Karpas-422 (cell line): ENCODE measurements at regions not wholly inside any gene's neighbourhood (a gene's known extent, or its start where the extent isn't known, plus 50 kb on each side); places are given as distances from the start of the nearest gene placed in this dataset.
A peak's percentile ranks its signal among the peaks of the same experiment; 100 is the strongest.

ENCODE experiments used
- DNase-seq: peaks from one replicate; pipeline ENCODE4 v3.0.0-alpha.2; 2015
- H2AFZ ChIP-seq: fragments of 200-600 bp; sonication (generic); 2 replicates; pipeline ENCODE4 v1.6.1; 2014; ENCODE audit warnings: antibody characterized with exemption, low read length, mixed read lengths
- H3K27ac ChIP-seq: fragments of 200-600 bp; sonication (generic); 2 replicates; pipeline ENCODE4 v1.5.1; 2014; ENCODE audit warnings: mild to moderate bottlenecking, low read length, moderate library complexity
- H3K27me3 ChIP-seq: fragments of 200-600 bp; sonication (generic); 2 replicates; pipeline ENCODE4 v1.6.1; 2014; ENCODE audit warnings: low read length, mixed read lengths
- H3K36me3 ChIP-seq: fragments of 200-600 bp; sonication (generic); 2 replicates; pipeline ENCODE4 v1.6.1; 2014; ENCODE audit warnings: low read length, mixed read lengths; ENCODE audit not compliant: insufficient read depth
- H3K4me1 ChIP-seq: fragments of 200-600 bp; sonication (generic); 2 replicates; pipeline ENCODE4 v1.6.1; 2014; ENCODE audit warnings: mild to moderate bottlenecking, low read length, mixed read lengths
- H3K4me2 ChIP-seq: fragments of 200-600 bp; sonication (generic); 2 replicates; pipeline ENCODE4 v1.6.1; 2014; ENCODE audit warnings: low read length, low read depth, mild to moderate bottlenecking; ENCODE audit not compliant: poor library complexity, severe bottlenecking
- H3K4me3 ChIP-seq: fragments of 200-600 bp; sonication (generic); 2 replicates; pipeline ENCODE4 v1.5.1; 2014; ENCODE audit warnings: mild to moderate bottlenecking, antibody characterized with exemption, low read length, mixed read lengths
- H3K79me2 ChIP-seq: fragments of 200-600 bp; sonication (generic); 2 replicates; pipeline ENCODE4 v1.6.1; 2014; ENCODE audit warnings: mild to moderate bottlenecking, low read length, mixed read lengths
- H3K9ac ChIP-seq: fragments of 200-600 bp; sonication (generic); 2 replicates; pipeline ENCODE4 v1.6.0; 2014; ENCODE audit warnings: low read length
- H3K9me2 ChIP-seq: fragments of 200-600 bp; sonication (generic), shearing (Covaris generic); replicated peaks from 2 replicates; pipeline ENCODE4 v1.6.0; 2014; ENCODE audit warnings: mild to moderate bottlenecking, low read length, moderate library complexity; ENCODE audit not compliant: insufficient read depth
- H3K9me3 ChIP-seq: fragments of 300-700, 200-600 bp; sonication (generic); 2 replicates; pipeline ENCODE4 v1.6.1; 2014; ENCODE audit warnings: low read length, mixed read lengths
- H4K20me1 ChIP-seq: fragments of 200-600 bp; sonication (generic); 2 replicates; pipeline ENCODE4 v1.6.1; 2014; ENCODE audit warnings: mild to moderate bottlenecking, antibody characterized with exemption, low read length, low read depth; ENCODE audit not compliant: insufficient read depth

DNA sequence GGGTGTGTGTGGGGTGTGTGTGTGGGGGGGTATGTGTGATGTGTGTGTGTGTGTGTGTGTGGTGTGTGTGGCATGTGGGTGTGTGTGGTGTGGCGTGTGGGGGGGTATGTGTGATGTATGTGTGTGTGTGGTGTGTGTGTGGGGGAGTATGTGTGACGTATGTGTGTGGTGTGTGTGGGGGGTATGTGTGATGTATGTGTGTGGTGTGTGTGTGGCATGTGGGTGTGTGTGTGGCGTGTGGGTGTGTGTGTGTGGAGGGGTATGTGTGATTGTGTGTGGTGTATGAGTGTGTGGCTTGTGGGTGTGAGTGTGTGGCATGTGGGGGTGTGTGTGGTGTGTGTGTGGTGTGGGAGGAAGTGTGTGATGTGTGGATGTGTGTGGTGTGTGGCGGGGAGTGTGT lies 442.3 kb downstream of the PREX1 start:
- Histone ChIP-seq H3K9me3 (no peaks in the 10 kb centered on the region), H4K20me1 (no peaks in the 10 kb centered on the region), H3K4me2 (no peak overlapping the region), H3K4me3 (no peak overlapping the region), H3K9ac (no peak overlapping the region), H3K27ac (no peak overlapping the region), H3K9me2 (no peaks in the 10 kb centered on the region), H3K79me2 (no peaks in the 10 kb centered on the region), H3K4me1 (no peaks in the 10 kb centered on the region), H3K36me3 (no peaks in the 10 kb centered on the region), H2AFZ (no peak overlapping the region), H3K27me3 (no peaks in the 10 kb centered on the region)
- no peak for DNase-seq

DNA sequence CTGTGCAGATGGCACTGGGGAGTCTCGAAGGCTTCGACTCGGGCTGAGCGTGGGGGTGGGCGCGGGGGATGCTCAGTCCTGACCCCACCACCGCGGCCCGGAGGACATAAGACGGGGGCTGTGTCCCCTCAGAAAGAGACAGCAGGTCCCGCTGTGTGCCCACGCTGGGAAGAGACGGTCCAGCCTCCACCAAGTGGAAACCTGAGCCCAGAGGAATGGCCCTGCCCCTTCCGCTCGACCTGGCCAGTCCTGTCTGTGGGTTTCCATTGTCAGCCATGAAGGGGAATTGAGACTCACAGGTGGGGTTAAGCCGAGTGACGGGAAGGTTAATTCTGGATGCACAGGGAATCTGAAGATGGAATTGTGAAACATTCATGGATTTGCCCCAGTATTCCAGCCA lies 442.7 kb downstream of the PREX1 start:
- H2AFZ ChIP-seq, result no peak overlapping the region
- no peak overlapping the region for H3K4me3 ChIP-seq
- no peak overlapping the region for H3K9ac ChIP-seq
- H3K27ac ChIP-seq, result no peak overlapping the region
- H3K36me3 ChIP-seq, result no peaks in the 10 kb centered on the region
- no peaks in the 10 kb centered on the region for H3K9me2 ChIP-seq
- DNase-seq, result no peak
- no peaks in the 10 kb centered on the region for H3K4me1 ChIP-seq
- H3K9me3 ChIP-seq, result no peaks in the 10 kb centered on the region
- no peaks in the 10 kb centered on the region for H3K27me3 ChIP-seq
- no peaks in the 10 kb centered on the region for H3K79me2 ChIP-seq
- no peaks in the 10 kb centered on the region for H4K20me1 ChIP-seq
- no peak overlapping the region for H3K4me2 ChIP-seq

DNA sequence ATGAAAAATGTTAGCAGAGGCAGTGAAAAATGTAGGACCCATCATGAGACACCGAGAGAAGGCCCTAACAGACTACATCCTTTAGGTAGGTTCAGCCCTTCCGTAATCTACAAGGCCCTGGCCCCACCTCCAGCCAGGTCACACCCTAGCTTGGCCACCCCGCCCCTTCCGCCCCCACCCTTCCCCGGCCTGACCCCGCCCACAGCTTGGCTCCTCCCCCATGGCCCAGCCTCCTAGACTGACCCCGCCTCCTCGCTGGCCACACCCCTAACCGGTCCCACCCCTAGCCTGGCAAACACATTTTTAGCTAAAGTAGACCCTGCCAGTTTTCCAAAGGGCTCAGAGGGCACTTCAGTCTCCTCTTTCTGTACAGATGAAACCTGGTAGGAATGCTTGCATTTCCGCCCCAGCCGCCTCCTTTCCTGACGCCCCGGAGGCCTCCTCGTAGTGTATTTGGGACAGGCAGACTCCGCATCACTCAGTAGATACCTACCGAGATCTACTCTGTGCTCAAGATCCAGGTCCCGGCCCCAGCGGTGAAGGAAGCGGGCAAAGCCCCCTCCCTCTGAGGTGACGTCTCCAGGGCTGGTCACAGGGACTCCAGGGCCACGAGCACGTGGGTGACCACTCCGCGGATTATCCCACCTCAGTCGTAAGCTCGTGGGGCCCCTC lies 443.5 kb downstream of the PREX1 start:
- H3K4me3 ChIP-seq, result no peak overlapping the region
- H3K79me2 ChIP-seq, result no peaks in the 10 kb centered on the region
- 0 out of 2 replicates have a peak overlapping the region, but pooled peaks have one; percentile 20 for H2AFZ ChIP-seq
- no peaks in the 10 kb centered on the region for H3K9me3 ChIP-seq
- H3K9me2 ChIP-seq, result no peaks in the 10 kb centered on the region
- H4K20me1 ChIP-seq, result no peaks in the 10 kb centered on the region
- no peaks in the 10 kb centered on the region for H3K36me3 ChIP-seq
- no peak overlapping the region for H3K9ac ChIP-seq
- peak; percentile 83 for DNase-seq
- no peaks in the 10 kb centered on the region for H3K4me1 ChIP-seq
- H3K27me3 ChIP-seq, result no peaks in the 10 kb centered on the region
- no peak overlapping the region for H3K4me2 ChIP-seq
- H3K27ac ChIP-seq, result no peak overlapping the region

DNA sequence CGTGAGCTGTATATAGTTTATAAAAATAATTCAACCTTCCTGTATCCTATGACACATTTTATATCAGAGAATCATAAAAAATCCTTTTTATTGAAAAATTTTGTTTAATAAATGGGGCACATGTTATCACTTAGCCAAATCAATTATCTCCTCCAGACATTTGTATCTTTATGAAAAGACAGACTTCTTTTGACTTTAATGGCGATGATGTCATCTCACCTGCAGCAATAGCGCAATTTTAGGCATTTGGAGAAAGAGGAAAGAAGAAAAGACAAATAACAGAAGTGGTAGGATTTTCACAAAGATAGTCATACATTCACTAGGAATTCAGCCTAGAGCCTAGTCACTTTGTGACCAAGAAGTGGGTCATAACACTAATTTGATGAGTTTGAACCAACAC lies 444.5 kb downstream of the PREX1 start:
- H3K9me2 ChIP-seq, result no peaks in the 10 kb centered on the region
- H3K27ac ChIP-seq, result no peak overlapping the region
- no peaks in the 10 kb centered on the region for H3K9me3 ChIP-seq
- no peaks in the 10 kb centered on the region for H3K4me1 ChIP-seq
- no peak overlapping the region for H3K4me3 ChIP-seq
- no peaks in the 10 kb centered on the region for H4K20me1 ChIP-seq
- no peak overlapping the region for H2AFZ ChIP-seq
- H3K4me2 ChIP-seq, result no peak overlapping the region
- H3K36me3 ChIP-seq, result no peaks in the 10 kb centered on the region
- no peak overlapping the region for H3K9ac ChIP-seq
- no peaks in the 10 kb centered on the region for H3K27me3 ChIP-seq
- DNase-seq, result no peak
- H3K79me2 ChIP-seq, result no peaks in the 10 kb centered on the region

DNA sequence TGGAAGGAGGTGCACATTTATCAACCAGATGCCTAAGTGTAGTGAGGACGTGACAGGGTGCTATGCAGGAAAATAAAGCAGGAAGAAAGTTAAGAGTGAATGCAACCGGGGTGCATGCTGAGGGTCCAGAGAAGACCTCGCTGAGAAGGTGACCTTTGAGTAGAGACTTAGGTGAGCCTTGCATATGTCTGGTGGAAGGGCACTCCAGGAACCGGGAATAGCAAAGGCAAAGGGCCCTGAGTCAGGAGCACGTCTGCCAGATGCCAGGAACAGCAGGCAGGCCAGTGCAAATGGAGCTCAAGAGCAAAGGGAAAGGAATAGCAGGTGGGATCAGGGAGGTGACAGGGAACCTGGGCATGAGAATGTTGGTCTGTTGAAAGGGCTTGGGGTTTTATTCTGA lies 445.5 kb downstream of the PREX1 start:
- H3K79me2 ChIP-seq, result no peaks in the 10 kb centered on the region
- no peak for DNase-seq
- no peaks in the 10 kb centered on the region for H3K9me3 ChIP-seq
- H4K20me1 ChIP-seq, result no peaks in the 10 kb centered on the region
- no peak overlapping the region for H3K27ac ChIP-seq
- no peak overlapping the region for H3K4me3 ChIP-seq
- H3K27me3 ChIP-seq, result no peaks in the 10 kb centered on the region
- no peak overlapping the region for H2AFZ ChIP-seq
- H3K9me2 ChIP-seq, result no peaks in the 10 kb centered on the region
- no peak overlapping the region for H3K4me2 ChIP-seq
- no peaks in the 10 kb centered on the region for H3K4me1 ChIP-seq
- H3K9ac ChIP-seq, result no peak overlapping the region
- no peaks in the 10 kb centered on the region for H3K36me3 ChIP-seq

DNA sequence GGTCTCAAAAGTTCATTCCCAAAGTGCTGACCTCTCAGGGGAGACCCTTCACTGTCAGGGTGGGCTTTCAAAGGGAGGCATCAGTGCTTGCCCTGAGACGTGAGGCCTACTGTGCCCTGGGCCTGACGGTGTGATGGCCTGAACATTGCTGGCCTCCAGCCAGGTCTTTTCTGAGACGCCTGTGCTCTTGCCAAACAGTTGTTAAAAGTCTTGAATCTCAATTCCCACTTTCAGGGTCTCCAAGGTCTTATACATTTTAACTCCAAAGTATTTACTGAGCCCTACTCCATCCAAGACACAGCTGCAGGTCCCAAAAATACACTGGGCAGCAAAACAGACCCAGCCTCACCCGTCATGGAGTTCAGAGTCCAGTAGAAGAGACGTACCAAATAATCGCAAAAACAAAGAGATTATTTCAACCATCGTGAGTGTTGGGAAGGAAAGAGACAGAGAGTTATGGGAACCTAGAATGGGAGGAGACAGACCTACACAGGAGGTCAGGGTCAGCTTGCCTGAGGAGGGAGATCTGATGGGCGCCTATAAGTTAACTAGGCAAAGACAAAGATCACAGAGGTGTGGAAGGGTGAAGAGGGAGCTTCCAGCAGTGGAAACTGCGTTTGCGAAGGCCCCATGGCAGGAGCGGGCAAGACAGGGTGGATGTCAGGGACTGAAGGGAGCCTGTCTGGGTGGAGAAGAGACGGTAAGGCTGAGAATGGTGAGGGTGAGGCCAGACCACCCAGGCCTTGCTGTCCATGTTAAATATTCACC lies 446.3 kb downstream of the PREX1 start:
- Histone ChIP-seq H3K27me3 (no peaks in the 10 kb centered on the region), H3K79me2 (no peaks in the 10 kb centered on the region), H2AFZ (no peak overlapping the region), H4K20me1 (no peaks in the 10 kb centered on the region), H3K4me3 (no peak overlapping the region), H3K9ac (no peak overlapping the region), H3K27ac (no peak overlapping the region), H3K9me2 (no peaks in the 10 kb centered on the region), H3K36me3 (no peaks in the 10 kb centered on the region), H3K4me2 (no peak overlapping the region), H3K9me3 (no peaks in the 10 kb centered on the region), H3K4me1 (no peaks in the 10 kb centered on the region)
- DNase-seq, result no peak

DNA sequence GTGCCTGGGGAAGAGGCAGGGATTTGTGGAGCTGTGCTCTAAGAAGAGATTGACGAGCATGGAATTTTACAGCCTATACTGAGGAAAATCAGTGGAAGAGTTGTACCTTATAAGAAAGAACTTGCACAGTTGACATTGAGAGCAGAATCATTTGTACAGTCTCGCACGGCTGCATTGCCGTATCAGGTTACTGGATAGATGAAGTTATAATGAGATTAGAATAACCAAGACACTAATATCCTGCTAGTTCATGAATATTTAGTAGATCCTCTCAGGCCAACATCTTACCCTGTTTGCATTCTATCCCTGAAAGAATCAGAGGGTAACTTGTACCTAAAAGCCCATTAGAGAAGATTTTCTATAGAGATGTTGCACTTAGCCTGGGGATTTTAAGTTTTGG lies 447.1 kb downstream of the PREX1 start:
- Histone ChIP-seq H3K27ac (no peak overlapping the region), H3K4me2 (no peak overlapping the region), H3K36me3 (no peaks in the 10 kb centered on the region), H4K20me1 (no peaks in the 10 kb centered on the region), H3K9me2 (no peaks in the 10 kb centered on the region), H2AFZ (no peak overlapping the region), H3K9me3 (no peaks in the 10 kb centered on the region), H3K79me2 (no peaks in the 10 kb centered on the region), H3K4me3 (no peak overlapping the region), H3K4me1 (no peaks in the 10 kb centered on the region), H3K9ac (no peak overlapping the region), H3K27me3 (no peaks in the 10 kb centered on the region)
- no peak for DNase-seq

DNA sequence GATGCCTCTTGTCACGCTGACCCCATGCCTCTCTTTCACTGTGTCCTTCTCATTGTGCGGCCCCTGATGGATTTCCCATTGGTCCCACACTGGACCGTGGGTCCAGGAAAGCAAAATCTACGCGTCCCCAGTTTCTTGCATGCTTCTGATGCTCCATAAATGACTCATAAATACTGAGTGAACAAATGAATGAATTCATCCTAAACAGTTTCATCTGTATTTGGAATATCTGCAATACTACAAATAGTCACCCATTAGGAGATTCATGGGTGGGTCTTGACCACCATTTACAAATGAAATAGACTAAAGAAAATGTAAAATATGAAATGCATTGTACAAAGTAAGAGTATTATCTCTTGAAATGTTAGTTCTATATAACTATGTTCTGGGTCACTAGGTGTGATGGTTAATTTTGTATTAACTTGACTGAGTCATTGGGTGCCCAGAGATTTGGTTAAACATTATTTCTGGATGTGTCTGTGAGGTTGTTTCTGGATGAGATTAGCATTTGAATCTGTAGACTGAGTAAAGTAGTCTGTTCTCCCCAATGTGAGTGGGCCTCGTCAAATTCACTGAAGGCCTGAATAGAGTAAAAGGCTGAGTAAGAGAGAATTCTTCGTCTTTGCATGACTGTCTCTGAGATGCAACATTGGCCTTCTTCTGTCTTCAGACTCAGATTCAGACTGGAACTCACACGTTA lies 448.7 kb downstream of the PREX1 start:
- DNase-seq, result no peak
- Histone ChIP-seq H3K4me1 (no peaks in the 10 kb centered on the region), H4K20me1 (no peaks in the 10 kb centered on the region)

More for the DNA sequence above, 448.7 kb downstream of the PREX1 start:
- H3K36me3 ChIP-seq, result no peaks in the 10 kb centered on the region
- H3K9ac ChIP-seq, result no peak overlapping the region
- no peaks in the 10 kb centered on the region for H3K79me2 ChIP-seq
- no peak overlapping the region for H2AFZ ChIP-seq
- H3K27ac ChIP-seq, result no peak overlapping the region
- H3K4me2 ChIP-seq, result no peak overlapping the region
- no peak overlapping the region for H3K4me3 ChIP-seq
- H3K9me2 ChIP-seq, result no peaks in the 10 kb centered on the region
- no peaks in the 10 kb centered on the region for H3K9me3 ChIP-seq
- no peaks in the 10 kb centered on the region for H3K27me3 ChIP-seq
